ENCODE measurements at regions not wholly inside any gene's neighbourhood (a gene's known extent, or its start where the extent isn't known, plus 50 kb on each side); places are given as distances from the start of the nearest gene placed in this dataset.
"Not testable (repeated sequence)": the region's sequence is repeated elsewhere in the genome, so short reads cannot be mapped to it uniquely, and the experiment has no call there.

DNA sequence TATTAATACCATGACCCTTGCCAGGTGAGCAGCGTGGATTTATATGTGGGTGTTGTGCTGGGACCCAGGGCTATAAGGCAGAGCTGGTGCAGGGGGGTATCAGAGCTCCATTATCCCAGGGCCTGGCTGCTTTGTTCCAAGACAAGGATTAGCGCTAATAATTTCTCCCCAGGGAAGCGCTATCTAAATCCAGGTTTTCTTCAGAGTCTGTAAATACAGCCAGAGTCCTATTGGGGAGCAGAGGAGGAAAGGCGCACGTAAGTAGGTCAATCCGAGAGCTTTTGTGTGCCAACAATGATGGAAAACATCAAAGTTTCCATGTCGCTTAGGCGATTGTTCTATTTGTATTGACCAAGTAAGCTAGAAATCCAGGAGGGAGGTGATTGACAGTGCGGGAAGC is 1009.7 kb downstream of the VRK1 start:
- Histone ChIP-seq H3K9me3 (no peaks in the 10 kb centered on the region), H3K4me3 (no peak overlapping the region), H3K27me3 (no peaks in the 10 kb centered on the region), H3K4me1 (no peaks in the 10 kb centered on the region), H3K27ac (no peak overlapping the region), H3K36me3 (no peaks in the 10 kb centered on the region)
- DNase-seq, result no peak
- TF ChIP-seq, protein P1, sequence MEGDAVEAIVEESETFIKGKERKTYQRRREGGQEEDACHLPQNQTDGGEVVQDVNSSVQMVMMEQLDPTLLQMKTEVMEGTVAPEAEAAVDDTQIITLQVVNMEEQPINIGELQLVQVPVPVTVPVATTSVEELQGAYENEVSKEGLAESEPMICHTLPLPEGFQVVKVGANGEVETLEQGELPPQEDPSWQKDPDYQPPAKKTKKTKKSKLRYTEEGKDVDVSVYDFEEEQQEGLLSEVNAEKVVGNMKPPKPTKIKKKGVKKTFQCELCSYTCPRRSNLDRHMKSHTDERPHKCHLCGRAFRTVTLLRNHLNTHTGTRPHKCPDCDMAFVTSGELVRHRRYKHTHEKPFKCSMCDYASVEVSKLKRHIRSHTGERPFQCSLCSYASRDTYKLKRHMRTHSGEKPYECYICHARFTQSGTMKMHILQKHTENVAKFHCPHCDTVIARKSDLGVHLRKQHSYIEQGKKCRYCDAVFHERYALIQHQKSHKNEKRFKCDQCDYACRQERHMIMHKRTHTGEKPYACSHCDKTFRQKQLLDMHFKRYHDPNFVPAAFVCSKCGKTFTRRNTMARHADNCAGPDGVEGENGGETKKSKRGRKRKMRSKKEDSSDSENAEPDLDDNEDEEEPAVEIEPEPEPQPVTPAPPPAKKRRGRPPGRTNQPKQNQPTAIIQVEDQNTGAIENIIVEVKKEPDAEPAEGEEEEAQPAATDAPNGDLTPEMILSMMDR (IDR thresholded peaks at IDR 0.05), result no peak
- intact Hi-C loops (cut with DNase I; ENCODE audit: low total_unique reads), result no loop called here

DNA sequence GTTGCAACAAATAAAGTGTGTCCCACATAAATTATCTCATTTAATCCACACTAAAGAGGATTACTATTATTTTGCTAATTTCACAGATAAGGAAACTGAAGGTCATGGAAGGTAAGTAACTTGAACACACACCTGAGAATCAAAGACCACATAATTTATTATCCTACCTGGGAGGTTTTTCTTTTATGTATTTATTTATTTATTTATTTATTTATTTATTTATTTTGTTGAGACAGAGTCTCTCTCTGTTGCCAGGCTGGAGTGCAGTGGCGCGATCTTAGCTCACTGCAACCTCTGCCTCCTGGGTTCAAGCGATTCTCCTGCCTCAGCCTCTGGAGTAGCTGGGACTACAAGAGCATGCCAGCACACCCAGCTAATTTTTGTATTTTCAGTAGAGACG is 1011.4 kb downstream of the VRK1 start:
- H3K36me3 ChIP-seq; DNase-seq; H3K4me3 ChIP-seq; H3K27ac ChIP-seq; H3K4me1 ChIP-seq; H3K27me3 ChIP-seq; H3K9me3 ChIP-seq; intact Hi-C loops (cut with DNase I; ENCODE audit: low total_unique reads): not testable (repeated sequence)

DNA sequence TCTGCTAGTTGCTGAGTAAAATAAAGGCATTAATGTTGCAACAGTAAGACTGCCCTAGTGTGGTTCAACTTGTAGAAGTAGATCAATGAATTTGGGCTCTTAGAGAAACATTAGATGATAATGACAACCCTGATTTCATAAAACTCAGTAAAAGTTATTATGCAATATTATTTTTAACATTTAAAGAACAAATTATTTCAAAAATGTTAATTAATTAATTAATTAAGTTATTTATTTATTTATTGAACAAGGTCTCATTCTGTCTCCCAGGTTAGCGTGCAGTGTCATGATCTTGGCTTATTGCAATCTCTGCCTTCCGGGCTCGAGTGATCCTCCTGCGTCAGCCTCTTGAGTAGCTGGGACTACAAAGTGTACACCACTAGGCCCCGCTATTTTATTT is 1016.4 kb downstream of the VRK1 start:
- intact Hi-C loops (cut with DNase I; ENCODE audit: low total_unique reads), result no loop called here
- TF ChIP-seq, protein P1 (IDR thresholded peaks at IDR 0.05), result no peak

DNA sequence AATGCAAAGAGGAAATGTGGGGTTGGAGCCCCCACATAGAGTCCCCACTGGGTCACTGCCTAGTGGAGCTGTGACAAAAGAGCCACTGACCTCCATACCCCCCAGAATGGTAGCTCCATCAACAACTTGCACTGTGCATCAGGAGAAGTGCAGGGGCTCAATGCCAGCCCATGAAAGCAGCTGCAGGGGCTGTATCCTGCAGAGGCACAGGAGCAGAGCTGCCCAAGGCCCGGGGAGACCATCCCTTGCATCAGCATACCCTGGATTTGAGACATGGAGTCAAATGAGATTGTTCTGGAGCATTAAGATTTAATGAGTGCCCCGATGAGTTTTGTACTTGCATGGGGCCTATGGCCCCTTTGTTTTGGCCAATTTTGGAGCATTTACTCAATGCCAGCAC is 1023.6 kb downstream of the VRK1 start:
- Histone ChIP-seq H3K4me1 (no peaks in the 10 kb centered on the region), H3K9me3 (no peaks in the 10 kb centered on the region), H3K27me3 (no peaks in the 10 kb centered on the region), H3K4me3 (no peak overlapping the region), H3K36me3 (no peaks in the 10 kb centered on the region), H3K27ac (no peak overlapping the region)
- no peak for DNase-seq
- TF ChIP-seq, protein P1 (IDR thresholded peaks at IDR 0.05), result no peak
- intact Hi-C loops (cut with DNase I; ENCODE audit: low total_unique reads), result no loop called here

More for the DNA sequence above, 1016.4 kb downstream of the VRK1 start:
- Histone ChIP-seq H3K4me1 (no peaks in the 10 kb centered on the region), H3K4me3 (no peak overlapping the region), H3K36me3 (no peaks in the 10 kb centered on the region), H3K9me3 (no peaks in the 10 kb centered on the region), H3K27ac (no peak overlapping the region), H3K27me3 (no peaks in the 10 kb centered on the region)
- no peak for DNase-seq

DNA sequence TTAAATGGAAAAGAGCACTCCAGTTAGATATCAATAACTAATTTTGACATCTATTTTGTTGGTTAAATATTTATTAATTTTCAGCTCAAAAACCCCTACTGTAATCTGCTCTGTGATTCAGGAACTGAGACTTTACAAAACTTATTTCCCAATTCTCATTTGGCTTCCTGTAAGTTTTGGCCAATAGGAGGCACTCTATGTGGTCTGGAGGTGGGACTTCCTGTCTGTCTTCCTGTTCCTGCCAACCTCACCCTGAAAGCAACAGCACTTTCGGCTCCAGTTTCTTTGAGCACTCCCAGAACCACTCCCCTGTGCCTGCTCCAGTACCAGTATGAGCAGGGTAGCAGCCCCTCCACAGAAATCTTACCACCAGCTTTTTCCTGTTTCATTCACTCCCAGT is 1027.0 kb downstream of the VRK1 start:
- no peaks in the 10 kb centered on the region for H3K27me3 ChIP-seq
- no peaks in the 10 kb centered on the region for H3K9me3 ChIP-seq
- H3K36me3 ChIP-seq, result no peaks in the 10 kb centered on the region
- intact Hi-C loops (cut with DNase I; ENCODE audit: low total_unique reads), result no loop called here
- DNase-seq, result no peak
- no peak overlapping the region for H3K27ac ChIP-seq
- TF ChIP-seq, protein P1 (IDR thresholded peaks at IDR 0.05), result no peak
- H3K4me1 ChIP-seq, result no peaks in the 10 kb centered on the region
- no peak overlapping the region for H3K4me3 ChIP-seq

DNA sequence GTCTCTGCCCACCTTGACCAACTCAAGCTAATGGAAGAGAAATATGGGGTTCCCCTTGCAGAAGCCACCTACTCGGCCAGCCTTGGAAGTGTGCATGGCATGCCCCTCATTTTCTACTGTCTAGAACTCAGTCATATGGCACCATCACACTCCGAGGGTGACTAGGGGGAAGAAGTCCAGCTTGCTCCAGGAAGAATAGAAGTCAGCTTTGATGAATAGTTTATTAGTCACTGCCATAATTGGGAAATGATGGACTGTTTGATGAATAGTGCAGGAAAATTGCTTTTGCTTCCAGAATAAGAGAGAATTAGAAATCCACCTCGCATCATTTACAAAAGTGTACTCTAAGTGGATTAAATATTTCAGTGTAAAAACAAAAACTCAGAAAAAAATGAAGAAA is 1030.6 kb downstream of the VRK1 start:
- H3K27ac ChIP-seq, result no peak overlapping the region
- no peaks in the 10 kb centered on the region for H3K4me1 ChIP-seq
- no peak for DNase-seq
- intact Hi-C loops (cut with DNase I; ENCODE audit: low total_unique reads), result no loop called here
- H3K36me3 ChIP-seq, result no peaks in the 10 kb centered on the region
- TF ChIP-seq, protein P1 (IDR thresholded peaks at IDR 0.05), result no peak
- H3K9me3 ChIP-seq, result no peaks in the 10 kb centered on the region
- no peak overlapping the region for H3K4me3 ChIP-seq
- H3K27me3 ChIP-seq, result no peaks in the 10 kb centered on the region
